ENCODE measurements at regions not wholly inside any gene's neighbourhood (a gene's known extent, or its start where the extent isn't known, plus 50 kb on each side); places are given as distances from the start of the nearest gene placed in this dataset.
"Not testable (repeated sequence)": the region's sequence is repeated elsewhere in the genome, so short reads cannot be mapped to it uniquely, and the experiment has no call there.

DNA sequence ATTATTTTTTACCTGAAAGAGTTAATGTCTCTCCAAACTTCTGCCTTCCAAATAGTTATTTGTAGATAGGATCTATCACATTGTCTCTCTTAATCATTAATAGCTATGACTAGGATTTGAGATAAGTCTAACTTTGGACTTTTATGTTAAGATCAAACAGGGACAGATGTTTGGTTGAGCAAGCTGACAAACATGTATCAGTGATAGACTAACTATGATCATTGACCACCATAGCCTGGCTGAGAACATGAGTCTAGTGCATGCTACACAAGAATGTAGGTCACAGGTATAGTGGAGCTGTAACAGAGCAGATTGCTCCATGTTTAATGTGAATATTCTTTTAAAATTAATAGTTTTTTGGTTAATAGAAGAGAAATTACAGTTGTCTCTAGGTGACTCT is 52.0 kb downstream of the SYT15B start:
- not testable (repeated sequence) for DNase-seq

DNA sequence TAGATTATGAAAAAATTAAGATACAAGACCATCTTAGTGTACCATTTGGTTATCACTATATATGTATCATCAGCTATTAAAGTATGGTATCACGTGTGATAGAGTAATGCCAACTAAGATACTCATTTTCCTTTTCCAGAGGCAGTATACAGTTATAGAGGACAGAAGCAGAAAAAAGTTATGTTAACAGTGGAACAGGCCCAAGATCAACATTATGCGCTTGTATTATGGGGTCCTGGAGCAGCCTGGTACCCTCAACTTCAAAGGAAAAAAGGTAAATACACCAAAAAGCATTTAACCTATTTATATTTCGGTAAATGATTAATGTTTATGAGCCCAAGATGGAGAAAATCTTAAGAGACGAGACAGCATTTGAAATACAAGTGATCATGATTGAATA is 52.9 kb downstream of the SYT15B start:
- DNase-seq, result not testable (repeated sequence)

DNA sequence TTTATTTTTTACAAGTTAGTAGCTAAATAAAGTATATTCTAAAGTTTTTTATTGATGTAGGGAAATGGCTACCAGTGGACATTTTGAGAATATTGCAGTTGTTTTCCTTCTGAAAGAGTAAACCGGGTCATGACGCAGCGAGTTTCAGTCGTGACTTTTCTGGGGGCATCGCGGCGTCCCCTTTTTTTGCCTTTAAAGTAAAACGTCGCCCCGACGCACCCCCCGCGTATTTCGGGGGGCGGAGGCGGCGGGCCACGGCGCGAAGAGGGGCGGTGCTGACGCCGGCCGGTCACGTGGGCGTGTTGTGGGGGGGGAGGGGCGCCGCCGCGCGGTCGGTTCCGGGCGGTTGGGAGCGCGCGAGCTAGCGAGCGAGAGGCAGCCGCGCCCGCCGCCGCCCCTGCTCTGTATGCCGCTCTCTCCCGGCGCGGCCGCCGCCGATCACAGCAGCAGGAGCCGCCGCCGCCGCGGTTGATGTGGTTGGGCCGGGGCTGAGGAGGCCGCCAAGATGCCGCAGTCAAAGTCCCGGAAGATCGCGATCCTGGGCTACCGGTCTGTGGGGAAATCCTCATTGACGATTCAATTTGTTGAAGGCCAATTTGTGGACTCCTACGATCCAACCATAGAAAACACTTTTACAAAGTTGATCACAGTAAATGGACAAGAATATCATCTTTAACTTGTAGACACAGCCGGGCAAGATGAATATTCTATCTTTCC is 57.5 kb downstream of the SYT15B start:
- not testable (repeated sequence) for DNase-seq

DNA sequence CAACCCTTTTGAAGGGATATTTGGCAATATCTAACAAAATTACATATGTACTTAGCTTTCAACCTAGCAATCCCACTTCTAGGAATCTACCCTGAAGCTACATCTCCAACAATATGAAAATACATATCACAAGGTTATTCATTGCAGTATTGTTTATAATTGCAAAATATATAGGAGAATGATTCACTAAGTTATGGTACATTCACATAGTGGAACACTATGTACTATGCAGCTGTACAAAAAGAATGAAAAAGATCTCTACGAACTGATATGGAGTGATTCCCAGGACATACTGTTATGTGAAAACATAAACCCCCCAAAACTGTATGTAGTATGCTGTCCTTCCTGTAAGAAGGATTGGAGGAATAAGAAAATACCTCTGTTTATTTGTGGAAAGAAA is 62.1 kb downstream of the SYT15B start:
- DNase-seq, result not testable (repeated sequence)

DNA sequence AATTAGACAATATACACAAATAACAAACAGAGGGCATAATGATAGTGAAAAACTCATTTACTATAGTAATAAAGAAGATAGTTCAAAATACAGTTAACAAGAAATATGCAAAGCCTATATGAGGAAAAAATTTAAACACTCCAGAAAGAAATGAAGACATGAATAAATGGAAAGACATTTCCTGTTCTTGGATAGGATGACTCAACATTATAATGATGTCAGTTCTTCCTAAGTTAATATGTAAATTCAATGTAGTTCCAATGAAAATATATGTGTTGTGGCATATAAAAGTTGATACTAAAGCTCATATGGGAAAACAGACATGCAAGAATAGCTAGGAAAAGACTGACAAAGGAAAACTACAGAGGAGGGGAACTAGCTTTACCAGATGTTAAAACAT is 63.5 kb downstream of the SYT15B start:
- DNase-seq, result peak; percentile 0

DNA sequence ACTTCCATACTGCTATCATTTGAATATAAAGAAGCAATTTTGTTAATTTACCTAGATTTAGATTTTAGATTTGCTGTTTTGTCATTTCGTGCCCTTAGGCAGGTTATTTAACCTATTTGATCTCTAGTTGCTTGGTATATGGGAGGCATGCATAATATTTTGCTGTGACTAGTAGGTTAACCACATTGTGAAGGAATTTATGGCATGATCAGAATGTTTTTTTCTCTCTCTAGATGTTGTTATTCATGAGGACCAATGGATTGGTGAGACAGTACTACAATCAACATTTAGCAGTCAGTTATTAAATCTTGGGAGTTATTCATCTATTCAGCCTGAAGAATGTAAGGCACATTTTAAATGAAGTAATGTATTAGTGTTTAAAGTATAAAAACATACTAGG is 67.2 kb downstream of the SYT15B start:
- DNase-seq, result not testable (repeated sequence)

DNA sequence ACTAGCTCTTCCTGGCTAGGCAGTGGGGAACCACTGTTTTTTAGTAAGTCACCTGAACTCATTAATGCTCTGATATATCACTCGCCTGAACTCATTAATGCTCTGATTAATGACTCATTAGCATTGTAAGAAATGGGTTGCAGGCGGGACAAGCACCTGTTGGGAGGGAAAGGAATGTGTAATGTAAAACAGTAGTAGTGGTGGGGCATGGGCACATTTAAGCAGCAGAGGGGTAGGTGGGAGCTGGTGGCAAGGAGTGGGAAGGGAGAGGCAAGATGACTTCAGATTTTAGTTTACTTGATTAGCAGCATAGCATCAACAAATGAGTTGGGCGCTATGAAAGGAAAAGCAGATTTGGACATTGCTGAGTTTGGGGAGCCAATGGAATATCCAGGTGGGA is 68.2 kb downstream of the SYT15B start:
- not testable (repeated sequence) for DNase-seq

DNA sequence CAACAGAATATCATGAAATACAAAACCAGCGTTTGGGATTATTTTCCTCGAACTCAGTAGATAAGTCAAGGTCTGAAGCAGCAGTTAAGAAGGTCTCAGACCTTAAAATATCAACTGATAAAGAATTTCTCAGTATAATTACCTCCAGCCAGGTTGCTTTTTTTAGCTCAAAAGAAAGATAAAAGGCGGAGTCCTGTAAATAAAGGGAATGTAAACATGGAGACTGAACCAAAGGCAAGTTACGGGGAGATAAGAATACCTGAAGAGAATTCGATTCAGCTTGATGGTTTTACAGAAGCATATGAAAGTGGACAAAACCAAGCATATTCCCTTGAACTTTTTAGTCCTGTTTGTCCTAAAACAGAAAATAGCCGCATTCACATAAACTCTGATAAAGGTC is 73.1 kb downstream of the SYT15B start:
- DNase-seq, result not testable (repeated sequence)

DNA sequence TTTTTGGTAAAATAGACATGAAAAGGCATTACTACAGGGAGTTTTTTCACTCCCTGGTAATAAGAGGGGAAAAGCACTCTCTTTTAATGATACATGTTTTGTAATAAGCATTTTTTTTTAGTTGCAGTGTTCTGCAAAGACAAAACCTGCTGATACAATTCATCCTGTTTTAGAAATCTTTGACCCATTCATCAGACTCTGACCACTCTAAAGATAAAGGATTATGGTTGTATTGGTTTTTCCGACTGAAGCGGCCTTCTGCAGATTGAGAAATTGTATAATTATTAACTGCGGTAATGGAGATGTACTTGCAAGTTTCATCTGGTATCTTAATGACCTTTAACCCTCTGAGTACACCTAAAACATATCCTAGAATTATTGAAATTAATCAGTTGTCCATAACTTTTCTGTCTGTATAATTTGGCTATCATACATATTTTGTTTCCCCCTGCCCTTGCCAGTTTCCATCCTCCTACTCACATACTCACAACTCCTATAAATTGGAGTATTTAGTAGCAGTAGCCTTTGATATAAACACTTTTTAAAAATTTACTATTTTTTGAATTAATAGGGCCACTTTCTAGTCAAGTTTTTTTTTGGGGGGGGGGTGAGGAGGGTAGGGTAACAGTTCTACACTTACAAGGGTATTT is 79.4 kb downstream of the SYT15B start:
- not testable (repeated sequence) for DNase-seq

DNA sequence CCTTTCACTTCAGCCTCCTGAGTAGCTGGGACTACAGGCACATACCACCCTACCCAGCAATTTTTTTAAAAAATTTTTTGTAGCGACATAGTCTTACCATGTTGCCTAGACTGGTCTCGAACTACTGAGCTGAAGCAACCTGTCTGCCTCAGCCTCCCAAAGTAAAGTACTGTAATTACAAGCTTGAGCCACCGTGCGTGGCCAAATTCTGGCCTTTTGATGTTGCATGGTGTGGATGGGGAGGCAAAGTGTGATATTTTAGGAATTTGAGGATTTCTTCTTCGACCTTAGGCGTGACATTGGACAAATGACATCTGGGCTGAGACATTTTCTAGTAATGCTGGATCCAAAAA is 81.8 kb downstream of the SYT15B start:
- not testable (repeated sequence) for DNase-seq

DNA sequence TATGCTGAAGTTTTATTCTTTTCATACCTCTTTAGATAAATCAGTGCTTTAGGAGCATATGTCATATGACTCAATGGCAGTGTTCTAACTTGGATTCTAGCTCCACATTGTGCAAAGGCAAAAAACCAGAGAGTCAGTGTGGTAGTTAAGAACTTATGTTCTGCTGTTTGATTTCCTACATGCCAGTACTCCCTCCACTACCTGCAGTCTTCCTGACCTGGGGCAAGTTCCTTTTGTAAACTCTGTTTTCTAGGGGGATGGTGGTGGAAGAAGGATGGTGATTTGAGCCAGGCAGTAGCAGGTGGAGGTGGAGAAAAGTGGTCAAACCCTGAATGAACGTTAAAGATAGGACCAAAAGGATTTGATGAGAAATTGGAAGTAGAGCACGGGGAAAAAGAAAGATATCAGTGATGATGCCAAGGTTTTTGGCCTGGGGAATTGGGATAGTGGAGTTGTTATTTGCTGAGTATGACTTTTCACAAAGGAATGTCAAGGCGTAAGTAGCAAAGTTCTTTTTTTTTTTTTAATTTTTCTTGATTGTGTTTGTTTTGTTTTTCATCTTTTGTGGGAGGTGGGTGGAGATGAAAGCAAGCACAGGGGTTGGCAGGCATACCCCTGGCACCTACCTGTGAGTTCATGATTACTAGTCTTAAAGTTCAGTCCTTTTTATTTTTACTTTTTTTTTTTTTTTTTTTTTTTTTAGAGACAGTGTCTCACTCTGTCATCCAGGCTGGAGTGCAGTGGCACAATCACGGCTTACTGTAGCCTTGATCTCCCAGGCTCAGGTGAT is 82.3 kb downstream of the SYT15B start:
- not testable (repeated sequence) for DNase-seq

DNA sequence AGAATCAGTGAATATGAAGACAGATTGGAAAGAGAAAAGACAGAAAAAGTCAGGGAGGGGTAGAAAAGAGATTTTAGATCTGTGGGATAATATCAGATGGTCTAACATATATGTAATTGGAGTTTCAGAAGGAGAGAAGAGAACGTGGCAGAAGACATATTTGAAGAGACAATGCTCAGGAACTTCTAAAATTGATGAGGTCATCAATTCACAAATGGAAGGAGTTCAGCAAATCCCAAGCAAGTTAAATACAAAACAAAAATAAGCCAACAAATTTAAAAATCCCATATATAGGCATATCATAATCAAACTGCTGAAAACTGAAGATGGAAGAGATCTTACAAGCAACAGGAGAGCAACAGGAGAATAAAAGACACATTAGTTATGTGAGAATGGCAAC is 87.3 kb downstream of the SYT15B start:
- DNase-seq, result not testable (repeated sequence)

DNA sequence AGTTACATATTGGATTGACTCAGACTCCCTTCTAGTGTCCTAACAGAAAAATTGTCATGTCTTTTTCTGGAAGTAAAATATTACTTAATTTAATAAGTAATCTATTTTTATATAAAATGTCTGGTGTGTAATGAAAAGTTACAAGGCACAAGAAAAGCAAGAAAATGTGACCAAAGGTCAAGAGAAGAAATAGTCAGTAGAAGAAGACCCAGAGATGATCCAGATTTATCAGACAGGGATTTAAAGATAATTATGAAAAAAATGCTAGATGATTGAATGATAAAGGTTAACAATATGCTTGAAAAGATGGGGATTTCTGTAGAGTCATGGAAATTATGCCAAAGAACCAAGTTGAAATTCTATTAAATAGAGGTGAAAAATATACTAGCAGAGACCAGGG is 87.8 kb downstream of the SYT15B start:
- DNase-seq, result not testable (repeated sequence)

DNA sequence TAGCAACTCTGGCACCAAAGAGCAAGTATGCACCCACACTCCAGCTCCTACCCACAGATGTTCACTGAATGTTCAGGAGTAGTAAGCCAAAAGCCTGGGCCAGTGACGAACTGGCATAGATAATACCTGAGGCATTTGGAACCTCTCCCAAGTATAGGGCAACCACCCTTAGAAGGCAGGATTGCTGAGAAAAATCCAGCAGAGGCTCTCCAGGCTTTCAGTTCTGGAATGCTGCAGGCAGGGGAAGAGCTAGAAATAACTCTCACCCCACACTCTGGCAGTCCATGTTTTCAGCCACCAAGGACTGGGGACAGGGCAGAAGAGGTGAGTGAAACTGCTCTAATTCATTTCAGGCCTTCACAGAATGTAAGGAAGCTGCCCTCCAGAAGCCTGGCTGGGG is 90.3 kb downstream of the SYT15B start:
- not testable (repeated sequence) for DNase-seq

DNA sequence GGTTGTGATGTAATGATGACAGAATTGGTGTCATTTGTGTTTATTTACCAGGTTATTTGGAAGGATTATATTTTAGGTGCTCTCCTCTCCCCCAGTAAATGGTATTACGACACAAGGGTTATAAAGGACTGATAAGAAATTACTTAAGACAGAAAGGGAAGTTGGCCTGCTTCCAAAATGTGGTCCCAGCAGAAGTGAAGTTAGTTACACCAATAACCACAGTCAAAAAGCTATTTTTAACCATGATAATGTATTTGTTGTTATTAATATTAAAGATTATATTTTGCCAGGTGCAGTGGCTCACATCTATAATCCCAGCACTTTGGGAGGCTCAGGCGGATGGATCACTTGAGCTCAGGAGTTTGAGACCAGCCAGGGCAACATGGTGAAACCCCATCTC is 92.5 kb downstream of the SYT15B start:
- not testable (repeated sequence) for DNase-seq

DNA sequence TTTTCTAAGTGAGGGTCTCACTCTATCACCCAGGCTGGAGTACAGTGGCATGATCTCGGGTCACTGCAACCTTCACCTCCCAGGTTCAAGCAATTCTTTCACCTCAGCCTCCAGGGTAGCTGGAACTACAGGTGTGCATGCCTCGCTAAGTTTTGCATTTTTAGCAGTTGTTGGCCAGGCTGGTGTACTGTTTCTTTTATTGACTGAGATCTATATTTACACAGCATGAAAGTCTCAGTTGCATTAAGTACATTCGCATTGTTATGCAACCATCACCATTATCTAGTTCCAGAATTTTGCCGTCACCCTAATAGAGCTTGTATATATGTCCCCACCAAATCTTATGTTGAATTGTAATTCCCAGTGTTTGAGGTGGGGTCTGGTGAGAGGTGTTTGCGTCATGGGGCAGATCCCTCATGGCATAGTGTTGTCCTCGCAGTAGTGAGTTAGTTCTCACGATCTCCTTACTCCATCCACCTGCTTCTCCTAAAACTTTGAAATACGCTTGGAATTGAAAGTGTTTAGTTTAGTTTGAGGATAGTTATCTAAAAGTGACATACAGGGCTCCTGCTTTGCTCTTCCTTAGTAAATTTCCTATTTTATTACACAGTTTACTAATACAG is 101.3 kb downstream of the SYT15B start:
- DNase-seq, result not testable (repeated sequence)

DNA sequence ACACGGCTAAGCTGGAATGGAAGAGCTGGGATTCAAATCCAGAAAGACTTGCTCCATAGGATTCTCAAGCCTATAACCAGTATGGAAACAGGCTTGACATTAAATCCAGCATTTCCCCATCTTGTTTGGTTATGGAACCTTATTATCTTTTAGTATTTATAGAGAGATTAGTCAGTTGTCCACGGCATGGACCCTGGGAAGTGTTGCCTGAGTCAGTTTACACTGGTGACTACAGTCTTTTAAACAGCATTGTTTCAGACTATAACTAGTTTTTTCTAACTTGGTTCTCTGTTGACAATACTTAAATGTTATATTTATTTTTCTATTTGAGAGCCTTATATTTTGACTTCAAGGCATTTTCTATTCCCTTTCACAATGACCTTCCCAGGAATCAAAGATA is 106.7 kb downstream of the SYT15B start:
- not testable (repeated sequence) for DNase-seq

DNA sequence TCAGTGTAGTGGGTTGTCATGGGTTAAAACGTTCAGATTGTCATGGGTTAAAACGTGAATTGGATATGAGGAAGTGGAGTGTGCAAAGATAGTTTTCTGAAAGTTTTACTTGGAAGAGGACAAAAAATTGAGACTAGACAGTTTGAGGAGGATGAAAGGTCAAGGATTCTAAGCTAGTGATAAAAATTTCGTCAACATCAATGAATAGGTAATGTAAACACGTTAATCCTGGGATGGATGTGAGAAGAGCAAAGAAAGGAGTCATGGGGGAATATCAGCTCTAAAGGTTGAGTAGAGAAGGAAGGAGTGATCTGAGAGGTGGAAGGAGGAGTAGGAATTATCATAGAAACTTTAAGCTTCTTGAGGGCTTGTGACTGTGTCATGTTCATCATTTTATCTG is 109.2 kb downstream of the SYT15B start:
- not testable (repeated sequence) for DNase-seq

DNA sequence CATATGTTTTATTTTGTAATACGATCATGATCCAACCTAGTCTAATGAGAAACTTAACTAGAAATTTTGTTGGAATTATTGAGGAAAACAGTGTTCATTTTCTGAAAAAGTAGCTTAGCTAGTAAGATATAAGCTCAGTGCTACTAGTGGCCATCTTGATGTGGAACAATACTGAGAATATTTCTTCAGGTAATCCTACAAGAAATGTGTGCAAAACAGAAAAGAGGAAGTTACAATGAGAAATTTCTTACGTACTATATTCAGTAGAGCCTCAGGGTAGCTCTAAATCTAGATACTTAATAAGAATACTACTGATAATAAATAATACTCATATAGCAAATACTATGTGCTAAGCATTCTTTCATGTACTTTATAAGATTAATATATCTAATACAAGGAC is 114.8 kb downstream of the SYT15B start:
- not testable (repeated sequence) for DNase-seq

DNA sequence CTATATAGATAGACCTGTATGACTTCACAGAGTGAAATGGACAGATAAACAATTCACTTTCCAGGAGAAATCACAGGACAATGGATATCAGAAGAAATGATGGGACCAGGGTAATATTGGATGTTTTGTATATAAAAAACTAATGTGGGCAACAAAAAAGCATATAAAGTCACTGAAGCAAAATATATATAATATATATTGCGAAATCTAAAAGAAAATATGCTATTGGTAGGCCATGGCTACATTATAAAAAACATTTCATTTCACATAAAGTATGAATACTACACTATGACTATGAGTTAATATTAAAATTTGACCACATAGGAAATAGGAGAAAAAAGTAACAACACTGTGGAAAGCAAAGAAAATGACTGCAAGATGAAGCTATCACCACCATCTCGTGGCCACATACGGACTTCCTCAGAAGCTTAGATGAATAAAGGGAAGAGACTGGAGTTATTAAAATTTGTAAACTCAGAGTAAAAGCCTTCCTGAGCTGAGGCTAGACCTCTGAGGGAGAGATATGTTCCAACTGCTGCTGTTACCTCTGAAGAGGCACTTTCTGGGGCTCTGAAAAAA is 115.8 kb downstream of the SYT15B start:
- peak; percentile 0 for DNase-seq

DNA sequence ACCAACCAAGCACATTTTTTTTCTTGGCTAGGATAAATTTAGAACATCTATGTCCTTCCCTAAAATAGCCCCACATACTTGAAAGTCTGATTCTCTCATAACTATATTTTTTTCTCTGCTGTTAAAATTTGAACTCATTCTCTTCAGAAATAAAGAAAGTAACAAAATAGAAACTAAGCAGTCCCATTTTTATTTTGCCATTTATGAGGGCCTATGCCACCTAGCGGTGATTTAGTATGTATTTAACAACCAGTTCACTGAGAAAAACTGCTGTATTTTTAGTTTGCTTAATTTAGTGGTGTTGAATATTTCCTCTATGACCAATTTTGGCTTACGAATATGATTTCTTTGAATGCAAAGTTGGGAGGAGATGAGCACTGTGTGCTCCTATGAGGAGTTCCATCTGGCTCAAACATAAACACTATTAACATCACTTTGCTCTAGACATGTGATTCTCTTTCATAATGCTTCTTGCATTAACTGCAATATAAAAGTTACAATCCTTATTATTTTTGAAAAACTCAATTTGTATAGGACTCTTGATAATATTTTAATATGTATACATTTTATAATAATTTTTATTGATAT is 116.6 kb downstream of the SYT15B start:
- not testable (repeated sequence) for DNase-seq

DNA sequence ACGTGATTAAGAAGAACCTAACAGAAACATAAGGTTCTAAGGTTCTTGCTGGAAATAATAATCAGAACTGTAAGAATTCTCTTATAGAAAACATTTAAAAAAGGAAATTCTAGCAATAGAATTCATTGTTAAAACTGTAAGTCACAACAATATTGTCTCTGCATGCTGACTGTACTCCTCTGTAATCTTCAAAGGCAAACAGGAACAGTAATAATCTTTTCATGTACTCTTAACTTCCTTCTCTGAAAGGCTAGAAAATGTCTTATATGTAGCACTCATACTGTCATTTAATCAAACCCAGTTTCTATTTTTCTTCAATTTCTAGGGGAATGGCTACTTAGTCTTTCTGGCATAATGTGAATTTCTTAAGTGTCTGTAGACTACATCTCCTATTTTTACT is 103.5 kb upstream of the AGAP9 start:
- not testable (repeated sequence) for DNase-seq

DNA sequence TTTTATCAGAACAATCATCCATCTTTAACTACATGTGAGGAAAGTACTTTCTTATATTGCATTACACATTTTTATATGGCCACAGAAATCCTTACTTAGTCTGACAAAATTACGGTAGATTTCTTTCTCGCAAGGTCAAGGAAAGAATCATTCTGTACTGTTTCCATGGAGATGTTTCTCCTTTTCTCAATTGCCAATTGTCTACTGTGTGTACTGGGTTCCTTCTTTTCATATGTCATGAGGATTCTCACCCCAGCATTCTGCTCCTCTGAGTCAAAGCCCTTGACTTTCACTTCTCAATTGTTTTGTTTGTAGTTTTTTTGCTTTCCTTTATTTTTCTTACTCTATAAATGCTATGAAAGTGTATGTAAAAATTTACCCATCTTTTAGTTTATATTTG is 99.3 kb upstream of the AGAP9 start:
- not testable (repeated sequence) for DNase-seq
